IPS DF 4.7 (cell line): ENCODE measurements at regions not wholly inside any gene's neighbourhood (a gene's known extent, or its start where the extent isn't known, plus 50 kb on each side); places are given as distances from the start of the nearest gene placed in this dataset.
A peak's percentile ranks its signal among the peaks of the same experiment; 100 is the strongest.
"Not testable (repeated sequence)": the region's sequence is repeated elsewhere in the genome, so short reads cannot be mapped to it uniquely, and the experiment has no call there.

Experiments used
- DNase-seq: peaks from one replicate; pipeline ENCODE4 v3.0.0-alpha.2; 2013; ENCODE audit warnings: low spot score; ENCODE audit errors: extremely low read depth

GRCh38 chr3:110307065-110307809 lies 764.4 kb upstream of the NECTIN3 start:
- no peak for DNase-seq

DNA sequence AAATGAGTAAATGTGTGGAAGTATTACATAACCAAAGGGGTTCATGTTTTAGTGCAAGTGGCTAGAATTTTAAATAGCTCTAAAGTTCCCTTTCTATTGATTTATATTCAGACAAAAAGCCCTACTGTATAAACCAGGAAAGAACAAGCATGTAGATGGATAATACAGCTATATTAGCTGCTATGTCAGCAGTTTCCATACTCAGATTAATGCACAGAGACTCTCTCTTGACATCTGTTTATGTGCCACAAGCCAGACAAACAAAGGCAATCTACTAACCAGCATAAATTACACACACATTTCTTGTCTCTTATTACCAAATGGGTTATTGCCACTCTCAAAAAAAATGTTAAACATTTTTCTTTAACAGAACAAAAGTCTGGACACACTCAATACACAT lies 760.1 kb upstream of the NECTIN3 start:
- DNase-seq: no peak

GRCh38 chr3:110314512-110315114 lies 757.0 kb upstream of the NECTIN3 start:
- peak; percentile 78 for DNase-seq

DNA sequence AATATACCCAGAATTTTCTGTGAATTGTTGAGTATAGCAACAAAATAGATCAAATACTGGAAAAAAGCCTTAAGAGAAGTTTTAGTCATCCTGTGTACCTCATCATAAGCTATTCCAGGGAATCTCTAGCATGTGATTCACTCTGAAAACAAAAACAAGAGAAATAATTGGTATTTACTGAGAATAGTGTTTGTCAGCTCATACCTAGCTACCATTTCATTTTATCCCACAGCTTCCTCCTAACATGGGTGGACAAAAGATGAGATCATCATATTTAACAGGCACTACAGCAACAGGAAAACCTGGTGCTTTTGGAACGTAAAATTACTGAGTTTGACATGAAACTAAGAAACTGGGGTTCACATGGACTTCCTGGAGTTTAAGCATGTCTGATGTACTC lies 753.5 kb upstream of the NECTIN3 start:
- DNase-seq: no peak

GRCh38 chr3:110323349-110323748 lies 748.3 kb upstream of the NECTIN3 start:
- DNase-seq: no peak

- DNase-seq: no peak
These were observed 747.4 kb upstream of the NECTIN3 start for GRCh38 chr3:110324171-110324705.

DNA sequence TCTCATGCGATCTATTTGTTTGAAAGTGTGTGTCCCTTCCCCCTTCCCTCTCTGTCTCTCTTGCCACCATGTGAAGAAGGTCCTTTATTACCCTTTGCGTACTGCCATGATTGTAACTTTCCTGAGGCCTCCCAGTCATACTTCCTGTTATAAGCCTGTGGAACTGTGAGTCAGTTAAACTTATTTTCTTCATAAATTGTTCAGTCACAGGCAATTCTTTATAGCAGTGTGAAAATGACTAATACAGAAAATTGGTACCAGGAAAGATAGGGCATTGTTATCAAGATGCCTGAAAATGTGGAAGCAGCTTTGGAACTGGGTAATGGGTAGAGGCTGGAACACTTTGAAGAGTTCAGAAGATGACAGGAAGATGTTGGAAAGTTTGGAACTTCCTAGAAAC lies 743.7 kb upstream of the NECTIN3 start:
- no peak for DNase-seq

GRCh38 chr3:110331562-110331961 lies 740.1 kb upstream of the NECTIN3 start:
- DNase-seq: not testable (repeated sequence)

DNA sequence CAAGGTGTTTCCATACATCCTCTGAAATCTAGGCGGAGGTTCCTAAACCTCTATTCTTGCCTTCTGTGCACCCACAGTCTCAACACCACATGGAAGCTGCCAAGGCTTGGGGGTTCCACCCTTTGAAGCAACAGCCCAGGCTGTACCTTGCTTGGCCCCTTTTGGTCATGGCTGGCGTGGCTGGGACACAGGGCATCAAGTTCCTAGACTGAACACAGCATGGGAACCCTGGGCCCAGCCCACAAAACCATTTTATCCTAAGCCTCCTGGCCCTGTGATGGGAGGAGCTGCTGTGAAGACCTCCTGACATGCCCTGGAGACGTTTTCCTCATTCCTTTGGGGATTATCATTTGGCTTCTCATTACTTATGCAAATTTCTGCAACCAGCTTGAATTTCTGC lies 739.0 kb upstream of the NECTIN3 start:
- no peak for DNase-seq

DNA sequence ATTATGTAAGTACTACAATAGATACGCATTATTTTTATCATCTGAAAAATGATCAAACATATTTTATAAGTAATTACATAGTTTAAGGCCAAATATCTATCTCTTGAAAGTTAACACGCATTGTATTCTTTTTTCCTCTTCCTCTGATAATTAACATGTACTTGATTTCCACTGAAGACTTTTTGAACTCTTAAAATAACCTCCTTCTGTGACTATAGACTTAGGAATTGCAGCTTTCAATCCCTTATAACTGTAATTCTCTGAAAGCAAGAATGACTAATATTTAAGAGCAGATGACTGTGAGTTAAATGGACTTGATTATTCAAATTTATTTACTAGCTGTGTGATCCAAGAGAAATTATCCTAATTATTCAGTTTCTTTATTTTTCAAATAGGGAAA lies 730.6 kb upstream of the NECTIN3 start:
- DNase-seq: no peak

GRCh38 chr3:110343376-110343775 lies 728.2 kb upstream of the NECTIN3 start:
- no peak for DNase-seq

GRCh38 chr3:110343945-110344344 lies 727.7 kb upstream of the NECTIN3 start:
- DNase-seq: no peak

DNA sequence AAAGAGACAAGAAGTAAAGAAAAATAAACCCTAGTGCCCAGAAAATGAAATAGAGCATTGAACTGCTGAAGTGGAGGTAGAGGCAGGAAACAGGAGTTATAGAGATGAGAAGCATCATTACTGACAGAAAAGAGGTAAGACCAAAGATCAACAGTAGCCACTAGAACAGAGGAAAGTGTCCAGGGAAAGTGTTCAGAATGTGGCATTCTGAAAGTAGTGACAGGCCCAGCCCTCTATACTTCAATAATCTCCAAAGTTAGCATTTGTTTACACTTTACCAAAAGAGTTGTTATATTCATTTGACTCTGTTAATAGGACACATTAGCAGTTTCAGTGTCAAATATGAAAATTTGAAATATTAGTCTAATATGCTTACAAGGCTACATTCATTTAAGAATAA lies 727.1 kb upstream of the NECTIN3 start:
- DNase-seq: no peak

DNA sequence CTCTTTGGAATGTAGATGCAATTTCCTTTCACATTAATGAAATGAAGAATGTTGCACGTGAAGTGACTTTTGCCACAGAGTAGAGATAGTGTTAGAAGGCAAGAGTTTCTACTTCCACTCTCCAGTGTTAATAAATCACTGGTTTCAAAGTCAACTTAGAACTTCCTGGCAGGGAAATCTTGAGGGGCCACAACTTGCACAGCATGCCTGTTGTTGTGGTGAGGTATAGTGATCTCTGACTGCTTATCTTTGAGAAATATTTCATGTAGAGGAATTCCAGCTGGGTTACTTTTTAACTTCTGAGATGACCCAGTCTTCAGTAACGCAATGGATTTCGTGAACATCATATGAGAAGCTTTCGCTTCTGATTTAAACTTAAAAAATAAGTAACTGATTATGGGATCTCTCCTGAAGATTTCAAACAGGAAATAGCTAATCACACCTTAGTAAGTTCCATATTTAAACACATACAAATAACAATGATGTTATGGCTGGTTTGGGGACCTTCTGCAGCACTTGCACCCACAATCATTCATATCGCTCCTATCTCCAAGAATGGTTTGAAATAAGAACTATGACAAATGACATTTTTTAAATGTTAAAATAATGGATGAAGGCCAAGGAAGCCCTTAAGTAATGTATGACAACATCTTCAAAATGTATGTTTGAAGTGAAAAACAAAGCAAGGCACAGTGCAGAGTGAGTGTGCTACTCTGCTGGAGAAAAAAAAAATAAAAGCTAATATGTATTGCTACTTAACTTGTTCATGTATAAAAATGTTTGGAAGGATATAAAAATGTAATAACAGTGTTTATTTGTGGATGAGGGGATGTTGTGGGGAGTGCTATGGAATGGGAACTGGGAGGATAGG lies 726.5 kb upstream of the NECTIN3 start:
- DNase-seq: no peak

DNA sequence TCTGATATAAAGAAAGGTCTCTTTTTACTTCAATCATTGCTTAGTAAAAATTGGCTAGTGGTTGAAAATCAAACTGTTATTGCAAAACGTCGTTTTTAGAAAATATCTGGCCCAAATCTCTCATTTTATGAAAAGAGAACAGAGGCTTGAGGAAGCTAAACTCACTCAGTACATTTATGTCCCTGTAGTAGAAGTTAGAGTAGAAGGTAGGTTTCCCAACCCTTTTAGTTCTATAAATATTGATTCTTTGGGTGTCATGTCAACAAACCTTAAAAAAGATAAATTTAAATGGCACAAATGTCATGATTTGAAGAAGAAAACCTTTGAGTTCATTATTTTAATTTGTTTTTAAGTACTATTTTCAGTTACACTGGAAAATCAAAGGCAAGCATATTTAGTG lies 722.3 kb upstream of the NECTIN3 start:
- no peak for DNase-seq

GRCh38 chr3:110352841-110353604 lies 718.6 kb upstream of the NECTIN3 start:
- DNase-seq: no peak

GRCh38 chr3:110362751-110363150 lies 708.9 kb upstream of the NECTIN3 start:
- no peak for DNase-seq

DNA sequence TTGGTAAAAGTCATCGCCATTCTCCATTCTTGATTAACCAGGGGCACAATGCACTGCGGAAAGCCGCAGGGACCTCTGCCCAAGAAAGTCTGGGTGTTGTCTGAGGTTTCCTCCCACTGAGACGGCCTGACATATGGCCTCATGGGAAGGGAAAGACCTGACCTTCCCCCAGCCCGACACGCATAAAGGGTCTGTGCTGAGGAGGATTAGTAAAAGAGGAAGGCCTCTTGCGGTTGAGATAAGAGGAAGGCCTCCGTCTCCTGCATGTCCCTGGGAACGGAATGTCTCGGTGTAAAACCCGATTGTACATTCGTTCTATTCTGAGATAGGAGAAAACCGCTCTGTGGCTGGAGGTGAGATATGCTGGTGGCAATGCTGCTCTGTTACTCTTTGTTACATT lies 704.3 kb upstream of the NECTIN3 start:
- DNase-seq: not testable (repeated sequence)

GRCh38 chr3:110375751-110376518 lies 695.7 kb upstream of the NECTIN3 start:
- DNase-seq: no peak

- DNase-seq: no peak
These were observed 693.1 kb upstream of the NECTIN3 start for GRCh38 chr3:110378481-110378880.
